ES-I3 (cell line): ENCODE measurements at regions not wholly inside any gene's neighbourhood (a gene's known extent, or its start where the extent isn't known, plus 50 kb on each side); places are given as distances from the start of the nearest gene placed in this dataset.

Experiments
- H3K36me3 ChIP-seq: 2 replicates; pipeline ENCODE4 v1.6.1; 2013; ENCODE audit warnings: mild to moderate bottlenecking, low read length, control low read depth, moderate library complexity; ENCODE audit not compliant: insufficient read depth
- H3K4me1 ChIP-seq: 2 replicates; pipeline ENCODE4 v1.6.1; 2013; ENCODE audit warnings: mild to moderate bottlenecking, control low read depth, low read length; ENCODE audit not compliant: insufficient read depth
- H3K9ac ChIP-seq: 2 replicates; pipeline ENCODE4 v1.6.1; 2013; ENCODE audit warnings: low read depth, mild to moderate bottlenecking, low read length, moderate library complexity
- H3K9me3 ChIP-seq: 2 replicates; pipeline ENCODE4 v1.6.1; 2013; ENCODE audit warnings: mild to moderate bottlenecking, low read length, moderate library complexity; ENCODE audit not compliant: control insufficient read depth, insufficient read depth

- no peaks in the 10 kb centered on the region for H3K9me3 ChIP-seq
- H3K9ac ChIP-seq, result no peak overlapping the region
- peaks cover 3% of the 10 kb centered on the region; the same call in 1 of the 2 replicates for H3K4me1 ChIP-seq
Measured at GRCh38 chr19:30219702-30220101, 152.5 kb upstream of the ZNF536 start.

GRCh38 chr19:30221176-30221575 lies 151.0 kb upstream of the ZNF536 start:
- no peaks in the 10 kb centered on the region for H3K9me3 ChIP-seq
- no peak overlapping the region for H3K9ac ChIP-seq
- H3K4me1 ChIP-seq, result peaks cover 5% of the 10 kb centered on the region
- H3K36me3 ChIP-seq, result no peaks in the 10 kb centered on the region

More at GRCh38 chr19:30219702-30220101, 152.5 kb upstream of the ZNF536 start:
- H3K36me3 ChIP-seq, result no peaks in the 10 kb centered on the region

GRCh38 chr19:30222428-30222873 lies 149.7 kb upstream of the ZNF536 start:
- H3K9ac ChIP-seq, result peak overlapping the region; percentile 70

GRCh38 chr19:30222992-30223865 lies 149.0 kb upstream of the ZNF536 start:
- Histone ChIP-seq H3K36me3 (no peaks in the 10 kb centered on the region), H3K9me3 (no peaks in the 10 kb centered on the region), H3K4me1 (peaks cover 5% of the 10 kb centered on the region), H3K9ac (peak overlapping the region; percentile 70)

More at GRCh38 chr19:30222428-30222873, 149.7 kb upstream of the ZNF536 start:
- Histone ChIP-seq H3K9me3 (no peaks in the 10 kb centered on the region), H3K36me3 (no peaks in the 10 kb centered on the region), H3K4me1 (peaks cover 5% of the 10 kb centered on the region)

GRCh38 chr19:30223866-30224688 lies 148.1 kb upstream of the ZNF536 start:
- Histone ChIP-seq H3K9me3 (no peaks in the 10 kb centered on the region), H3K4me1 (peaks cover 5% of the 10 kb centered on the region), H3K36me3 (no peaks in the 10 kb centered on the region), H3K9ac (peak overlapping the region; percentile 70; the same call in 1 of the 2 replicates)

GRCh38 chr19:30224689-30225606 lies 147.2 kb upstream of the ZNF536 start:
- Histone ChIP-seq H3K9me3 (no peaks in the 10 kb centered on the region), H3K9ac (peak overlapping the region; percentile 47; the same call in 1 of the 2 replicates), H3K36me3 (no peaks in the 10 kb centered on the region), H3K4me1 (peaks cover 5% of the 10 kb centered on the region)

GRCh38 chr19:30225676-30226463 lies 146.3 kb upstream of the ZNF536 start:
- no peaks in the 10 kb centered on the region for H3K36me3 ChIP-seq
- peak overlapping the region; percentile 71; the same call in 1 of the 2 replicates for H3K9ac ChIP-seq
- H3K9me3 ChIP-seq, result no peaks in the 10 kb centered on the region
- peaks cover 5% of the 10 kb centered on the region for H3K4me1 ChIP-seq

- Histone ChIP-seq H3K4me1 (peaks cover 5% of the 10 kb centered on the region), H3K9me3 (no peaks in the 10 kb centered on the region), H3K36me3 (no peaks in the 10 kb centered on the region), H3K9ac (peak overlapping the region; percentile 71; the same call in 1 of the 2 replicates)
Measured at GRCh38 chr19:30226464-30227011, 145.6 kb upstream of the ZNF536 start.

- peak overlapping the region; percentile 71; the same call in 1 of the 2 replicates for H3K9ac ChIP-seq
Measured at GRCh38 chr19:30227012-30227621, 145.1 kb upstream of the ZNF536 start.

GRCh38 chr19:30227661-30228112 lies 144.5 kb upstream of the ZNF536 start:
- H3K9me3 ChIP-seq, result no peaks in the 10 kb centered on the region
- H3K4me1 ChIP-seq, result peaks cover 5% of the 10 kb centered on the region
- peak overlapping the region; percentile 71; the same call in 1 of the 2 replicates for H3K9ac ChIP-seq
- H3K36me3 ChIP-seq, result no peaks in the 10 kb centered on the region

More at GRCh38 chr19:30227012-30227621, 145.1 kb upstream of the ZNF536 start:
- peaks cover 5% of the 10 kb centered on the region for H3K4me1 ChIP-seq
- H3K36me3 ChIP-seq, result no peaks in the 10 kb centered on the region
- H3K9me3 ChIP-seq, result no peaks in the 10 kb centered on the region

GRCh38 chr19:30228113-30228834 lies 143.9 kb upstream of the ZNF536 start:
- H3K9me3 ChIP-seq, result no peaks in the 10 kb centered on the region
- H3K4me1 ChIP-seq, result peaks cover 5% of the 10 kb centered on the region
- no peaks in the 10 kb centered on the region for H3K36me3 ChIP-seq
- peak overlapping the region; percentile 71; the same call in 1 of the 2 replicates for H3K9ac ChIP-seq
